Pancreas (tissue), 10 donors: ENCODE measurements at regions not wholly inside any gene's neighbourhood (a gene's known extent, or its start where the extent isn't known, plus 50 kb on each side); places are given as distances from the start of the nearest gene placed in this dataset.

Experiments
- ATAC-seq, 4 donors: fragments of 200-7000 bp; cut with Tn5 transposase; one replicate each; pipeline versions ENCODE4 v1.8.0 to v1.9.1; 2020; ENCODE audit warnings: mild to moderate bottlenecking in 4 of 4, moderate library complexity in 4 of 4
- DNase-seq, 6 donors: peaks; one replicate each; pipeline ENCODE4 v3.0.0-alpha.2; 2020
- FAIRE-seq: peaks from 2 replicates; lab custom pipeline; 2012; peaks lifted over from hg19 to GRCh38; lab: Jason Lieb, UNC
- H3K27ac ChIP-seq, 4 donors: fragments of 200-600 bp; sonication (generic); 1 replicate in 3 of 4; 2 replicates in 1 of 4; pipeline versions ENCODE4 v1.5.0 to v1.8.0; 2020
- H3K27me3 ChIP-seq, 4 donors: fragments of 200-600 bp; one replicate each; pipeline ENCODE4 v1.8.0; 2021
- H3K36me3 ChIP-seq, 3 donors: fragments of 200-600 bp; sonication (generic) in 1 of 3; one replicate each; pipeline versions ENCODE4 v1.5.0 to v1.8.0; 2020 to 2021
- H3K4me1 ChIP-seq, 3 donors: fragments of 200-600 bp; one replicate each; pipeline ENCODE4 v1.8.0; 2021
- H3K4me3 ChIP-seq, 4 donors: fragments of 200-600 bp; sonication (generic) in 2 of 4; one replicate each; pipeline versions ENCODE4 v1.5.0 to v1.8.0; 2020 to 2021
- H3K9me3 ChIP-seq, 4 donors: fragments of 200-600 bp; one replicate each; pipeline ENCODE4 v1.8.0; 2021
- WGBS, 2 donors: extraction: QIAGEN DNeasy Blood & Tissue Kit; methylation state at CpG; one replicate each; pipeline ENCODE4 v1.1.7; 2013; 5-methylcytosine and 5-hydroxymethylcytosine counted together
- intact Hi-C, 3 donors: fragments of 100-400 bp; cut with DNase I; formaldehyde crosslinking; loops; one replicate each; pipeline versions ENCODE4 v1.11.1 to v1.14.2; 2022
- TF ChIP-seq, protein P1 (sequence below), 4 donors: fragments of 200-600 bp; sonication (generic) in 3 of 4; IDR thresholded peaks; one replicate each; pipeline versions ENCODE4 v1.5.0 to v1.8.0; 2021; ENCODE audit warnings: antibody characterized with exemption in 4 of 4
- donor health status: healthy with polysubstance abuse.
- donor health status: DM: no; HTN: no; CAD: no; lungs with moderate emphysema.
- donor health status: DM: no; HTN: no; CAD: no.
- donor health status: control.
- donor health status: control.
- donor health status: Bipolar disorder and iron deficiency.
- donor health status: DM: yes; HTN: yes; CAD: no.
- donor health status: DM: no; HTN: no; CAD: no.
- donor health status: DM: no; HTN: no; CAD: no.
- donor health status: DM: yes; HTN: yes; CAD: no.

- Histone ChIP-seq H3K9me3 (no peaks in the 10 kb centered on the region), H3K4me3 (no peak overlapping the region), H3K4me1 (no peaks in the 10 kb centered on the region), H3K27me3 (no peaks in the 10 kb centered on the region), H3K27ac (no peak overlapping the region), H3K36me3 (no peaks in the 10 kb centered on the region)
- DNase-seq (no peak), FAIRE-seq (no peak), ATAC-seq (no peak)
- TF ChIP-seq, protein P1, sequence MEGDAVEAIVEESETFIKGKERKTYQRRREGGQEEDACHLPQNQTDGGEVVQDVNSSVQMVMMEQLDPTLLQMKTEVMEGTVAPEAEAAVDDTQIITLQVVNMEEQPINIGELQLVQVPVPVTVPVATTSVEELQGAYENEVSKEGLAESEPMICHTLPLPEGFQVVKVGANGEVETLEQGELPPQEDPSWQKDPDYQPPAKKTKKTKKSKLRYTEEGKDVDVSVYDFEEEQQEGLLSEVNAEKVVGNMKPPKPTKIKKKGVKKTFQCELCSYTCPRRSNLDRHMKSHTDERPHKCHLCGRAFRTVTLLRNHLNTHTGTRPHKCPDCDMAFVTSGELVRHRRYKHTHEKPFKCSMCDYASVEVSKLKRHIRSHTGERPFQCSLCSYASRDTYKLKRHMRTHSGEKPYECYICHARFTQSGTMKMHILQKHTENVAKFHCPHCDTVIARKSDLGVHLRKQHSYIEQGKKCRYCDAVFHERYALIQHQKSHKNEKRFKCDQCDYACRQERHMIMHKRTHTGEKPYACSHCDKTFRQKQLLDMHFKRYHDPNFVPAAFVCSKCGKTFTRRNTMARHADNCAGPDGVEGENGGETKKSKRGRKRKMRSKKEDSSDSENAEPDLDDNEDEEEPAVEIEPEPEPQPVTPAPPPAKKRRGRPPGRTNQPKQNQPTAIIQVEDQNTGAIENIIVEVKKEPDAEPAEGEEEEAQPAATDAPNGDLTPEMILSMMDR (IDR thresholded peaks at IDR 0.05): no peak
- intact Hi-C loops: no loop called here
- 76 to 81% methylated on average over 1 of the region's 1 CpG for WGBS, 2 donors
These were observed 156.1 kb upstream of the NOX3 start for GRCh38 chr6:155611742-155612141.

GRCh38 chr6:155604991-155605390 is 149.4 kb upstream of the NOX3 start:
- ATAC-seq (no peak), DNase-seq (no peak), FAIRE-seq (no peak)
- Histone ChIP-seq H3K36me3 (no peaks in the 10 kb centered on the region), H3K27me3 (no peaks in the 10 kb centered on the region), H3K4me1 (no peaks in the 10 kb centered on the region), H3K27ac (no peak overlapping the region), H3K4me3 (no peak overlapping the region), H3K9me3 (no peaks in the 10 kb centered on the region)
- WGBS, 2 donors: 58 to 74% methylated on average over 3 of the region's 3 CpGs
- intact Hi-C loops: no loop called here
- TF ChIP-seq, protein P1 (IDR thresholded peaks at IDR 0.05): no peak

GRCh38 chr6:155599561-155599960 is 143.9 kb upstream of the NOX3 start:
- DNase-seq: no peak
- ATAC-seq: no peak
- no peak for FAIRE-seq

DNA sequence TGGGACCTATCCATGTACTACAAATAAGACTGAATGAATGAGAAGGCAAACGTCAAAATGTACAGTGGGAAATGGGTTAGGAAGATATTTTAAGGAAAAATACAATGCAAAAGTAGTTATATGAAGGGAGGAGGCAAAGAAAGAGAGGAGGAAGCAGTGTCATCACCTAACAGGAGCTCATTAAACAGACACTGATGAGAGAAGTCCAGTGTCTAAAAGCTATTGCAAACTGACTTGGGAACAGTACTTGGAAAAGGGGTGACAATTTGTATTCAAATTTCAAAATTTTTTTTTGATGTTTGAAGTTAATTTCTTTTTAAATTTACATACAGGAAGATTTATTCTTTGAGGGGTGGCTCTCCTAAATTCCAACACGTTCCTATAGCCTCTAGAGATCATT is 143.5 kb upstream of the NOX3 start:
- WGBS, 2 donors: 28 to 31% methylated on average over 2 of the region's 2 CpGs

More at GRCh38 chr6:155599561-155599960, 143.9 kb upstream of the NOX3 start:
- intact Hi-C loops: no loop called here
- H3K4me3 ChIP-seq: no peak overlapping the region
- no peaks in the 10 kb centered on the region for H3K27me3 ChIP-seq
- no peak overlapping the region for H3K27ac ChIP-seq
- H3K4me1 ChIP-seq: no peaks in the 10 kb centered on the region
- TF ChIP-seq, protein P1 (IDR thresholded peaks at IDR 0.05): no peak
- WGBS, 2 donors: 36 to 41% methylated on average over 3 of the region's 3 CpGs
- H3K36me3 ChIP-seq: no peaks in the 10 kb centered on the region
- H3K9me3 ChIP-seq: no peaks in the 10 kb centered on the region

GRCh38 chr6:155595284-155595683 is 139.6 kb upstream of the NOX3 start:
- intact Hi-C loops: no loop called here
- Histone ChIP-seq H3K4me3 (no peak overlapping the region), H3K36me3 (no peaks in the 10 kb centered on the region), H3K4me1 (no peaks in the 10 kb centered on the region), H3K27me3 (no peaks in the 10 kb centered on the region), H3K9me3 (no peaks in the 10 kb centered on the region), H3K27ac (no peak overlapping the region)
- no peak for ATAC-seq
- TF ChIP-seq, protein P1 (IDR thresholded peaks at IDR 0.05): no peak
- no peak for FAIRE-seq
- no peak for DNase-seq

More for the DNA sequence above, 143.5 kb upstream of the NOX3 start:
- no peak overlapping the region for H3K4me3 ChIP-seq
- intact Hi-C loops: no loop called here
- H3K27me3 ChIP-seq: no peaks in the 10 kb centered on the region
- DNase-seq (no peak), ATAC-seq (no peak), FAIRE-seq (no peak)
- H3K36me3 ChIP-seq: no peaks in the 10 kb centered on the region
- H3K9me3 ChIP-seq: no peaks in the 10 kb centered on the region
- H3K4me1 ChIP-seq: no peaks in the 10 kb centered on the region
- no peak overlapping the region for H3K27ac ChIP-seq
- TF ChIP-seq, protein P1 (IDR thresholded peaks at IDR 0.05): no peak
